Stimulated activated CD8-positive, alpha-beta memory T cell treated with anti-CD3 and anti-CD28 coated beads, Interleukin-12 subunit alpha, Interleukin-12 subunit beta, amount 100 ng/mL, for 1 hour (primary cell): ENCODE measurements at regions not wholly inside any gene's neighbourhood (a gene's known extent, or its start where the extent isn't known, plus 50 kb on each side); places are given as distances from the start of the nearest gene placed in this dataset.

ENCODE experiments used
- DNase-seq: peaks from one replicate; pipeline ENCODE4 v3.0.0-alpha.2; 2020; ENCODE audit warnings: low read depth

DNA sequence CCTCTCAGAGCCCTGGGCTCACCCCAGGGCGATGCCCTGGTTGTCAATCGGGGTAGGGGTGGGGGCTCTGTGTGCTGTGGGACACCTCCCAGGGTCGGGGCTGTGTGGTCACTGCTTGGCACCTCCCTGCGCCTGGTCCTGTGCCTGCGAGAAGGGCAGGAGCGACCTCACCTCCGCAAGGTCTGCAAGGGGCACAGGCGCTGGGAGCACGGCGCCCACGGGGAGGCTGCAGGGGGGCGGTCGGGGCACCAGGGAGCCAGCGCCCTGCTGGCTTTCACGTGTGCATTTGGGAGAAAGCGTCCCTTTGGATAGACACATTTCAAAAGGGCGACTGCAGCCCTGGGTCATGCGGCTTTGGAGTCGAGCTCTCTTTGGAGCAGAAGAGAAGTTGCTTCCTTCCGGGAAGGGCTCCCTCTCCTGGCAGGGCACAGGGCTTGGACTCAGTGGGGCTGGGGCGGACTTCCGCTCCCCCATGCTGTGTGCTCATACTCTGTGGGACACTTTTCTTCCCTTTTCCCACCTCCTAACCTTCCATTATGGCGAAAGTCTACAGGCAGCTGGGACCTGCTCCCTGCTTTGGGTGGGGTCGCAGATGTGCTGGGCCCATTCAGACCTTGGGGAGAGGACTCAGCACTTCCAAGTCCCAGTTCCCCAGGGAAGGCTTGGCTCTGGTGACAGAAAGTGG is 52.9 kb upstream of the SLC28A3 start:
- DNase-seq, result no peak

DNA sequence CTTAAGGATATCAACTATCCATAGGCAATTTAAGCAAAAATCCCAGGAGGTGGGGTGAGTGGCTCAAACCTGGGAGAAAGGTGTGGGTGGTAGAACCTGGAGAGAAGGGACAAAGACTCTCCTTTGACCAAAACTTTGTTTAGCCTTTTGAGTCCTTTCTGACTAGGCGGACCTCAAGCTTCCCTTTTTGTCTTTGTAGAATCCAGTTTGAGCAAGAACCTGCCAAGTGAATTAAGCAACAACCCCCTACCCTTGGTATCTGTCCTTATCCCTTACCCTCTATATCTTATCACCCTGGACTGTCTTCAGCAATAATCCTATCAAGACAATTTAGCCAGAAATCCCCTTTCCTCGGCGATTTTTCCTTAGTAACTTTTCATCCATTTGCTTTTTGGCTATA is 53.5 kb upstream of the SLC28A3 start:
- no peak for DNase-seq

DNA sequence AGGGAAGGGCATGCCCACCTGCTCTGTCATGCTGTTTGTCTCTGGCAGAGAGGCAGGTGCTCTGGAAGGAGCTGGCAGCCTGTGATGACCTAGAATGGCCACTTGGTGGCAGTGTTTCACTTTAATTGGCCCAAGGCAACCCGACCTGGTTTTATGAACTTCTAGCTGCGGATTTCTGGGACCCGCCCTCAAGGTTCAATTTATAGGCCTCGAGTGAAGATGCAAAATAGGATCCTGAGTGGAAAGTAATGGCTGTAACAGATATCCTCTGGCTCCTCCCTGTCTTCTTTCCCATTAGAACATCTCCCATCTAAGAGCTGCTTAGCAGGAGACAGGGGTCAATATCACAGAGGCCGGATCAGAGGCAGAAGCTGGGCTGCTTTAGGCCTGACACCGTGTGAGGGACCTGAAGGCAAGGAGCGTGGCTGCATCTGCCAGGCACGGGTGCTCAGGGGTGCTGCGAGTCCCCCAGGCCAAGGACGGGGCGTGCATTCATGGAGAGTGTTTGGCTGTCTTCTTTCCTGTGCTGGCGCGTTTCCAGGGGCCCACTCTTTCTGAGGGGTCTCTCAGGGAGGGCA is 56.7 kb upstream of the SLC28A3 start:
- DNase-seq, result peak; percentile 39

DNA sequence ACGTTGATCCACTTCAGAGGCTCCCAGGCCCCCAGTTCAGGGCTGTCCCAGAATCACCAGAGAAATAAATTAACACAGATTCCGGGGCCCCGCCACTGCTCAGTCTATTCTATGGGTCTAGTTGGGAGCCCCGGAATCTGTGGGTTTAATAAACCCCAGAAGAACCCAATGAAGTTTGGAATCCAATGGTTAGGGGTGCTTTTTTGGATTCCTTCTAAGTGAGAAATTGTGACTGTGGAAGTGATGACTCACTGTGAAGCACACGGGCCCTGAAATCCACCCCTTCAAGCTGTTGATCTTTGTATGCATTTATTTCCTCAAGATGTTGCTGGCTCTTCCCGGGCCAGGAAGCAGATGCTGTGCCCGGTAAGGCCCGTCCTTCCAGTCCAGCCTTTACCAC is 57.3 kb upstream of the SLC28A3 start:
- DNase-seq, result no peak

DNA sequence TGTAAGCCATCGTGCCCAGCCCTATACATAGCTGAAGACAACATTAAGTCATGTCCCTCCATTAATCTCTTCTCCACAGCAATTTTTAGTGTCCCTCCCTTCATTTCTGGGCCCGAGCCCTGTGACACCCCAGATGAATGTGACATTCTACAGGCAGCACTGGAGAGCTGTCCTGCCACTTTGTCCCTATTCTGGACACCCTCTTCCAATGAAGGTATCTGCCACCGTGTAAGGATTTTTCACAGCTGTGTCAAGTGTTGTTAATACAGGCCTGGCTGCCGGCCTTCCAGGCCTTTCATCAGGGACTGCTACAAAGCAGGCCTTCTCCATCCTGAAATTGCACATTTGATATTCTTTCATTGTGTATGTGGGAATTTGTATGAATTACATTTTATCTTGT is 62.0 kb upstream of the SLC28A3 start:
- no peak for DNase-seq

DNA sequence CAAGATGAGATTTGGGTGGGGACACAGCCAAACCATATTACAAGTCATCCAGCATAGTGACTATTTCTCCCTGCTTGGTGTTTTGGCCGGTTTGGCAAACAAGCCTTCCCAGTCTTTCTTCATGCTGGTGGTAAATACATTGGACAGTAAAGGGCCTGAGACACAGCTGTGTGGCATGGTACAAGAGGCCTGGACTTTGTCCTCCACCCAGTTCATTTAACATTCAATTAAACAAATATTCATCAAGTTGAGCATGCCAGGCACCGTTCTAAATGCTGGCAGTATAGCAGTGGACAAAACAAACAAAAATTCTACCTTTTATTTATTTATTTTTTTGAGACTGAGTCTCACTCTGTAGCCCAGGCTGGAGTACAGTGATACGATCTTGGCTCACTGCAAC is 62.7 kb upstream of the SLC28A3 start:
- DNase-seq, result no peak

DNA sequence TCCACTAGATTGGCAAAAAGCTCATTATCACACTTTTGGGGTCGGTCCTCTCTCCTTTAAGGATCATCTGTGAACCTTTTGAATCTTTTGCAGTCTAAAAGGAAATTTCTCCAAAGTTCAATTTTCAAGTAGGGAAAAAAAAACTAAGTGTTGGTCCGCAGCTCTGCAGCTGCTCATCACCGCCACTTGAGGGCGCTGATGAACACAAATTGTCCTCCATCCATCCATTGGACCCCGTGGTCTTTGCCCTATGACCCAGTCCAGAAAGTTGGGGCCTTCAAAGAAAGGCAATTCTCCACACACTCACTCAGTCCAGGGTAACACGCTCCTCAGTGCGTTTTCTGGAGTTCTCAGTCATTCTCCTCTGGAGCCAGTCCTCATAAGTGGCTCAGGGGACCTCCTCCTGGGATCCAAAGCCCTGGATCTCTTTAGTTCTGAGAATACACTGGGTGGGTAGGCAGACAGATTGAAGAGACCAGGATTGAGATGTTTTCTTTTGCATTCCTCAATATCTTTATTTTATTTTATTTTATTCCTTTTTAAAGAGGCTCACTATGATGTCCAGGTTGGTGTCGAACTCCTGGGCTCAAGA is 63.6 kb upstream of the SLC28A3 start:
- DNase-seq, result no peak

DNA sequence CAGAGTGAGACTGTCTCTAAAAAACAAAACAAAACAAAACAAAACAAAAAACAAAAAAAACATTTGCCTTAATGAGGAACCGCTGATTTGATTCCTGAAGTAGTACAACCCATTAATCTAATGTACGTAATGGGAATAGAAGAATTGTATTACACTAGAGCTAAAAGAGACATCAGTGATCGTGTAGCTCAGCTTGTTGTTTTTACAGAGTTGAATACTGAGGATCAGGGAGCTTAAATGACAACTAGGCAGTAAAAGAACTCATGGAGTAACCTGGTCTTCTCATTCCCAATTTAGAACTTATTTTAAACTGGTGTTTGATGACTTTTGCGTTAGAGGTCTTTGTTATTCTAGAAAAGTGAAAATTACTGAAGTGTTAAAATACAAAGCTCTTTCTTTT is 65.1 kb upstream of the SLC28A3 start:
- no peak for DNase-seq

DNA sequence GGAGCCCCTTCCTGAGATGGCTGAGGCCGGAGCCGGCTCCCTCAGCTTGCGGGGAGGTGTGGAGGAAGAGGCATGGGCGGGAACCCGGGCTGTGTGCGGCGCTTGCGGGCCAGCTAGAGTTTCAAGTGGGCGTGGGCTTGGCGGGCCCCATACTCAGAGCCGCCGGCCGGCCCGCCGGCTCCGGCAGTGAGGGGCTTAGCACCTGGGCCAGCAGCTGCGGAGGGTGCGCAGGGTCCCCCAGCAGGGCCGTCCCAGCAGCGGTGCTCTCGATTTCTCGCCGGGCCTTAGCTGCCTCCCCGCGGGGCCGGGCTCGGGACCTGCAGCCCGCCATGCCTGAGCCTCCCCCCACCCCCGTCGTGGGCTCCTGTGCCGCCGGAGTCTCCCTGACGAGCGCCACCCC is 67.9 kb upstream of the SLC28A3 start:
- no peak for DNase-seq

DNA sequence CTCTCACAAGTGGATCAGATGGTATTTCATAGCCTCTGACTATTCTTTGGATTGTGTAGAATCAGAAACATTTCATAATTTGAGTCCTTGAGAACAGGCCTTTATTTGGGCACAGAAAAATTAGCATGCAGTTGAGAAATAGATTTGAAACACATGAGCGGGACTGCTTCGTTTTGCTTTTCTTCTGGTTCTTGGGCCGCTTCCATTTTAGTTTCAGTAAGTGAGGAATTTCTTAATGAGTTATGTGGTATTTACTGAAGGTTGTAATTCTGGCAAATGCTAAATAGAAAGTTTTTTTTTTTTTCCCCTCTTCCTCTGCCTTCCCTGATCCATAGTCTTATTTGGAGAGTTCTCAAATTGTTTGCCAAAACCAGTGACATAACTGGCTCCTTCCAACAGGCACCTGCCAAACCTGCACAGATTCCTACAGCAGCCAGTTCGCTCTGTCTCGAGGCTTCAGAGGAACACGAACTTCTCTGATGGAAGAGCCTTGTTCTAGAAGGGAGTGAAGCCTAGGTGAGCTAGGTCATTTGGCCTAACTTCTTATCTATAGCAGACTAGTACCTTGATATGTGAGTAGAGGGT is 71.2 kb upstream of the SLC28A3 start:
- no peak for DNase-seq

DNA sequence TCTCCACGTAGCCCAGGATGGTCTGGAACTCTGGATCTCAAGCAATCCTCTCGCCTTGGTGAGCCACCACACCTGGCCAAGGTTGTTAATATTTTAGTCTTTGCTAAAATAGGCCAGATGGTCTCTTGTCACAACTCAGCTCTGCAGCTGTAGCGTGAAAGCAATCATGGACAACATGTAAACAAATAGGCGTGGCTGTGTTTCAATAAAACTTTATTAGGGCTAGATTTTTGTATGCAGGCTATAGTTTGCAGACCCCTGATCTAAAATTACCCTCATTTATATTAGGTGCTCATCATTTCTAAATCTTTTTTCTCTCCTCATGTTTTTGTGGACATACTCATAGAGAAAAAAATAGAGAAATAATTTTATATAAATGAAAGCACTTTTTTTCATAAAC is 72.1 kb upstream of the SLC28A3 start:
- DNase-seq, result no peak

DNA sequence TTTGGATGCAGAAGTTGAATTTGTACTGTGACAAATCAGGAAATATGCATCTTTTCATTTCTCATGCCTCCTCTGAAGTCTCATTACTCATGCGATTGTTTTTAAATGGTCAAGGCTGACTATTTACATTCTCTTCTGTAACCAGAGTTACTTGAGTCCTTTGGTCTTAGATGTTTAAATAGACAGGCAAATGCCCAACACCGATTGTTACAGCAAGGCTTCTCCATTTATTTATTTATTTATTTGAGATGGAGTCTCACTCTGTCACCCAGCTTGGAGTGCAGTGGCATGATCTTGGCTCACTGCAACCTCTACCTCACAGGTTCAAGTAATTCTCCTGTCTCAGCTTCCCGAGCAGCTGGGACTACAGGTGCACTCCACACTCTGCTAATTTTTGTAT is 72.7 kb upstream of the SLC28A3 start:
- no peak for DNase-seq

DNA sequence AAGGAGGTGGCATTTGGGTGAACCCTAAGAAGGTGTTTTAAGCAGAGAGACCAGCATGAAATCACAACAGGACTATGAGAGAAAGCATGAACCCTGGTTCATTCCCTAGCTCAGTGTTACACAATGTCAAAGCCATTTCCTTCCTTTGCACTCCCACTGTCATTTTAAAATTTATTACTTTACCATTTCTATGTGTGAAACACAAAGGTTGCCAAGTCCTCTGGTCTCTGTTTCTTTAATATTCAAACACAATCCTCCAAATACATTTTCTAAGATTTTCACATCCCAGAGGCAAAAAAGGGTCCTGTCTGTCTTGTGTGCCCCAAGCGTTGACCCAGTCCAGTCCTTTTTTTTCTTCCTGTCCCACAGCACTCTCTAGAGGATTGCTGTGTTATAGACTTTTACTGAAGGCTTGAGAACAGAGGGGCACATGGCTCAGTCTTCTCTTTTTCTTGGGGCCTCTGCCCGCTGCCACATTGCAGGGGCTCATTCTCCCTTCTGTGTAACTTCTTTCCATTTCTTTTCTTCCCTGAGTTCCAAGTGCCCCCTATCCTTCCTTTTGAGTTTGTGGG is 78.6 kb upstream of the SLC28A3 start:
- DNase-seq, result no peak

DNA sequence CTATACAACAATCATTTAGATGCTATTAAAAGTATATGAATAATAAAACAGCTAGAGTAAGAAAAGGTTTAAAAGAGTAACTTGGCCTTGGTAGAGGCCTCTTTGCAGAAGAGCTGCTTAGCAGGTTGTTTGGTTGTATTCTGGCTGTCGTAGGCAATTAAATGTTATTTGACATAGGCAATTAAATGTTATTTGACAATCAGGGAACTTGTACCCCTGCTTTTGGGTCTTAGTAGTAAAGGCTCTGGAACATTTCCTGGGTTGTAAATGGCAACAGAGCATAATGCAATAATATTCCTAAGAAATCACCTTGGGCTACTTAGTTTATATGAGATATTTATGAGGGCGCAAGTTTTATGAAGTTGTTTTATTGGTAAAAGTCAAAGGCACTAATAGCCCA is 84.4 kb upstream of the SLC28A3 start:
- DNase-seq, result no peak

DNA sequence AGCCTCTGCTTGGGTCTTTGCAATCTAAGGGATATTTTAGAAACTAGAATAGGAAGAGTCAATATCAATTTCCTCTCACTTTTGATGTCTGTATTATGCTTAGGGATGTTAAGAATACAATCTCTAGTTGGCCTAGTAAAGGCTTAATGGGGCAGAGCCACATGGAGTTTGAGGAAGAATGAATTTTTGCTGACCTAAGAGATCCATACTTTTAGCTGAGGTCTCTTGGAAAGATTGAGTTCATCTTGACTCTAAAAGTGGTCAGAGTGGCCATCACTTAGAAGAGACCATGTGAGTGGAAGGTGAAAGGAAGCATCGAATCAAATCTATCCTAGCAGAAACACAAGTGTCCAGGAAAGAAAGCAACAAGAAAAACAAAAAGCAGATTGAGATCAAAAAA is 92.2 kb upstream of the SLC28A3 start:
- no peak for DNase-seq

DNA sequence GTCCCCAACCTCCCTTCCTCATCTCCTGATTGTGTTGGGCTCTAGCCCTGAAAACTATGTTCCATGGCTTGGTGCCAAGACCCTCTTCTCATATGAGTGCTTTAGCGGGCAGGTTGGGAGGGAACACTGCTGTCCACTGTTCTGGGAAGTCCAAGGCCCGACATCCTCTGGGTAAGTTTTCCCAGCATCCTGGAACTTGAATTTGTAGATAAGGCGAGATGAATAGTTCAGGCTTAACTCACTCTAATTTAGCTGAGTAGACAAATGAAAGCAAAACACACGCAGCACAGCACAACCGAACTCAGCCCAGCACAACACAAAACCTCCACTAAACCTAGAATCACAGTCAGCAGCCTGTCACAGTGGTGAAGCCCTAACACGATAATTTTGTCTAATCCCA is 95.3 kb upstream of the SLC28A3 start:
- DNase-seq, result no peak

DNA sequence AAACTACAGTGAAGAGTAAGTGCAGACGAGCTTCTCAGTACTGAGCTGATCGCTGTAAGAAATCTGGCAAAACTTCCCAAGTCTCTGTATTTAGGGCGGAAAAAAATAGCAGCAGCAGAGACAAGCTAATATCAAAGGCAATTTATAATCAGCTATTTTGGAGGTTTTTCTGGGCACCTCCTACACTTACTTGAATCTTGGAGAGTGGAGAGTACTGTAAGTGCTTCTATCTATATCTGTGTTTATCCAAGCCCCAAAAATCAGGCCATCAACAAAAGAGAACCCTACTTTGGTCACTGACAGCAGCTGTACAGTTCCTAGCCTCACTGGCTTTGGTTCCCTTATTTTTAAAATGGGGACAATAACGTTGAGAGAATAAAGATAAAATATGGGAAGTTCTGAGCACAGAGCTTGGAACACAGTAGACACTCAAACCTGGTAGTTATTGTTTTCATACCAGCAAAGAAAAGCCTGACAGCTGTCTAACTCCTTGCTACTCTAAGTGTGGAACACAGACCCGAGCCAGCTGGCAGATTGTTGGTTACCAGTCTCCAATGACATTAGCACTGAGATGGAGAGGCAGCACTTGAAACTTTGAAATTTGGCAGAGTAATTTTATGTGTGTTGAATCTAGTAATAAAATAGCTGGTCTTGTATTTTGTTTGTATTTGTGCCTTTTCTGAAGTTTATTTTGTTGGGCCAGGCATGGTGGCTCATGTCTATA is 96.0 kb upstream of the SLC28A3 start:
- no peak for DNase-seq

DNA sequence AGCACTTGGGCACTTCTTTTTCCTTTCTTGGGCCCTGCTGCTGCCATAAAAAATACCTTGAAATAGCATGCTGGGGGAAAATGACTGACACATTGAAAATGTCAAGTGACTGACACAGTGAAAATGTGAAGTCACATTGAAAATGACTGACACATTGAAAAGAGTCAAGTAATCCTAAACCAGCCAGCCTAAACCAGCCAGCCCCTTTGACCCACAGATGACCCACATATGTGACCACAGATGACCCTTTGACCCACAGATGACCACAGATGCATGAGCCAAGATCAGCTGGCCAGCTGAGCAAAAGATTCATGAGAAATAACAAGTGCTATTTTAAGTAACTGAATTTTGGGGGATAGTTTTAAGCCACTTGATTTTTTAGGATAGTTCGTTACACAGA is 97.8 kb upstream of the SLC28A3 start:
- DNase-seq, result no peak

DNA sequence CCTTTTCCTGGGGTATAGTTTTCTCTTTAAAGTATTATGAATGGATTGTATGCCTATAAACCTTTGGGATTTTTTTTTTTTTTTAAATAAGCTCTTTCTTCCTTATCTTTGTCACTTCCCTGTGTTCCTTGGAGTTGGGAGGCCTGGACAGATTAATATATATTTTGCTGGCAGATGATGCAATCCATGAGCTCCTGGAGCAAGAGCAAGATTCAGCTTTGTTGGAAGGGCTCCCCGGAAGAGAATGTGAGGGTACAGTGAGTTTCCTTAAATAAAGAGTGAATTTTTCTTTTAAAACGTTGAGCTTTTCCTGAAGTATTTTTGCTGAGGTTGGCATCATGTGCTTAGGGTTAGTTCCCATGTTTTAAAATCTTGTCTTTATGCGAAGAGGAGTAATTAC is 98.7 kb upstream of the SLC28A3 start:
- DNase-seq, result no peak

DNA sequence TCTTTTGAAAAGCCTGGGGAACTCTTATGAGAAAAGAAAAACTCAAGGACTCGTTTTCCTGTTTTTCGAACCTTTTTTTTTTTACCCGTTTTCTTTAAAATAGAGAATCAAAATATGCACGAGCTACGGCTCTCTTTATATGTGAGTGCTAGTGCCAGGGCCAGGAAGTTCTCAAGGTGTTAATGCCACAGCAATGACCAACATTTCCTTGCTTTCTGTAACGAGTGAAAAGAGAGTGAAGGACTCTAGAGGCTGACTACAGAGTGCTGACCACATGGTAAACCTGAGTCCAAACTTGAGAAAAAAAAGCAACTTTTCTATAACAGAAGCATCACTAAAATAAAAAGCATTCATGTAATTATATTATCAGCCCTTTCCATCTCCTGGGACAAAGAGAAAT is 102.2 kb upstream of the SLC28A3 start:
- no peak for DNase-seq

DNA sequence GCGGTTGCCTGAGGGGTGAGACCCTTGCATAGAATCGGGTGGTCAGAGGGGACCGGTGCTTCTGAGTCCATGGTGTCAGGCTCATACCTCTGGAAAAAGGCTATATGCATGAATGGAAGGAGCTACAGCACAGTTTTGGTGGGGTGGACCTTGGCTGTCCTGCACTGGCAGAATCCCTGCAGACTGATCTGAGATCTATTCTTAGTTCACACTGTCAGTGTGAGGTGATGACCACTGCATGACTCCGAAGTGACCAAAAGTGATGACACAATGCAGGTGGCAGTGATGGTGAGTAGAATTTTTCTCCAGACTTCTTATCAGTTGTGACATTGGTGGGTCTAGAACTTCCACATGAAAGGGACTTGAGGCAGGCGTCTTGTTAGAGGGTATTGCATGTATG is 105.2 kb upstream of the SLC28A3 start:
- no peak for DNase-seq

DNA sequence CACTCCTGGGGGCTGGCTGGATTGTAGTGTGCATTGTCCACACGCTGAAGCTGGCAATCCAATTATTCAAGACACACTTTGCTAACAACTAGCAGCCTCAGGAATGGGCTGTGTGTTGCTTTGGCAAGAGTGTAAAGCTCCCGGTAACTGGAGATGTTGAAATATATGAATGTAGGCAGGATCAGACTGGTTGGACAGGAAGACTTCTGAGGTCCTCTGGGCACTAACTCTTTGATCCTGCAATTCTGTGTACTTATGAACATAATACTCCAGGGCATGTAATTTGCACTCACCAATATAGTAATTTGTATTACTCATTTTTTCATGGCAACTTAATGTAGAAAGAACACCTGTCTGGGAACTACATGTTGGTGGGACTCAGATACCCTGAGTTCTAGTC is 106.7 kb upstream of the SLC28A3 start:
- no peak for DNase-seq

DNA sequence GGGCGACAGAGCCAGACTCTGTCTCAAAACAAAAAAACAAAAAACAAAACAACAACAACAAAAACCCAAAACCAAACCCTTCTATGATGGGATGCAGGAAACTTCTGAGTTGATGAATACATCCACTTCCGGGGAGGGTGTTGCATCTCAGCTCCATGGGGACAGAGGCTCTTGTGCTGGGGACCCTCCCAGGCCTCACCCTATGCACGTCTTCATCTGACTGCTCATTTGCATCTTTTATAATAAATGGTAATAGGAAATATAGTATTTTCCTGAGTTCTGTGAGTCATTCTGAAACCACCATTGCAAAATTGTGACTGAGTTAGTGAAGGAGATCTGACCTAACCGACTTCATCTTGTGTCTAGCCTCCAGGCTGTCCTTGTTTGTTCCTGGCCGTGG is 109.5 kb upstream of the SLC28A3 start:
- no peak for DNase-seq
